GM19351 (cell line): ENCODE measurements at regions not wholly inside any gene's neighbourhood (a gene's known extent, or its start where the extent isn't known, plus 50 kb on each side); places are given as distances from the start of the nearest gene placed in this dataset.

Experiments used
- ATAC-seq: cut with Tn5 transposase; IDR thresholded peaks from one replicate; pipeline ENCODE4 v1.9.1; 2021; ENCODE audit warnings: mild to moderate bottlenecking, moderate library complexity; ENCODE audit not compliant: unreplicated experiment

DNA sequence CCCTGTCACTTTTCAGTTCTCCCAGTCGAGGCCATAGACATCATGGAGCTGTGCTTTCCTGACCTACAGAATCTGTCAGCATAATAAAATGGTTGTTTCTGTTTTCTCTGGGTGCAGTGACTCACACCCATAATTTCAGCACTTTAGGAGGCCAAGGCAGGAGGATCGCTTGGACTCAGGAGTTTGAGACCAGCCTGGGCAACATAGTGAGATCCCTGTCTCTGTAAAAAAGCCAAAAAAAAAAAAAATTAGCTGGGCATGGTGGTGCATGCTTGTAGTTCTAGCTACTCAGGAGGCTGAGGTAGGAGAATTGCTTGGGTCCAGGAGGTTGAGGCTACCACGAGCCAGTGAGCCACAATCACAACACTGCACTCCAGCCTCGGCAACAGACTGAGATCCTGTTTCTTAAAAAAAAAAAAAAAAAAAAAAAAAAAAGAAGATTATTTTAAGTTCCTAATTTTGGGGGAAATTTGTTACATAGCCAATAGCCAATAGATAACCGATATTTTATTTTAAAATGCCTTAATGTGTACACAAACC lies 196.2 kb downstream of the ADSS2 start:
- no peak for ATAC-seq

DNA sequence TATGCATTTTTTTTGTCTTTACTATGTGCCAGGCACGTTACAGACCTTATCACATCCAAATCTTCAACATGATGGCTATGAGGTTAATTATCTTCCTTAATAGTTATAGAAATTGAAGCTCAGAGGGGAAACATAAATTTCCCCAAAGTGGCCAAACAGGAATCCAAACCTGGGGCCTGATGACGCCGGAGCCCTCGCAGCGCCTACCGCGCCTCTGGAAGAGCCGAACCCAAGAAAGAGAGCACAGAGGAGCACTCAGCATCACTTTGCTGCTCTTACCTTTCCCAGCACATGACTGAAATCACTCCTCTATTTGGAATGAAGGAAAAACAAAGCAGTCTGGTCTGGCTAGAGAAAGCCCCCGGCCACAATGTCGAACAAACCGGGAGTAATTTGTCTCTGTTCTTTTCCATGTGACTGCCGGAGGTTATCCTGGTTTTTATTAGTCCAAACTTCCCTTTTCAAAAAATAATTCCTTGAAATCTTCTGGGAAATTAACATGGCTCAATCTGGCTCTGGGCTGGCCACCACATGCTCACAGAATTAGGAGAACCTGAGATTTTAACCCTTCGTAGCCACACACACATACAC lies 195.5 kb downstream of the ADSS2 start:
- ATAC-seq: no peak

DNA sequence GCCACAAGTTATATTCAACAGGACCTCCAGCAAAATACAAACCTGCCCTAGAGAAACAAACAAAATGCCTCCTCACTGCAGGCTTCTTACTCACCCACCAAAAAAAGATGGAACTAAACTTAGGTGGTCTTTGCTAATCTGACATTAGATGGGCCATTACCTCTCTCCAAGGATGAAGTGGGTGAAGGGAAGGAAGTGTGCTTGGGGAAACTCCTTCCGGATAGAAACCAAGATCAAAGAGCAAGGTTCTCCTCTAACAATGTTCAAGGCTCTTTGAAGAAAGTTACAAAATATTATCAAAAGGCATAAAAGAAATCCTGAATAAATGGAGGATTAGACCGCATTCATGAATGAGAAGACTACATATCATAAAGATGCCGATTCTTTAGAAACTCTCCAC lies 187.5 kb downstream of the ADSS2 start:
- no peak for ATAC-seq

DNA sequence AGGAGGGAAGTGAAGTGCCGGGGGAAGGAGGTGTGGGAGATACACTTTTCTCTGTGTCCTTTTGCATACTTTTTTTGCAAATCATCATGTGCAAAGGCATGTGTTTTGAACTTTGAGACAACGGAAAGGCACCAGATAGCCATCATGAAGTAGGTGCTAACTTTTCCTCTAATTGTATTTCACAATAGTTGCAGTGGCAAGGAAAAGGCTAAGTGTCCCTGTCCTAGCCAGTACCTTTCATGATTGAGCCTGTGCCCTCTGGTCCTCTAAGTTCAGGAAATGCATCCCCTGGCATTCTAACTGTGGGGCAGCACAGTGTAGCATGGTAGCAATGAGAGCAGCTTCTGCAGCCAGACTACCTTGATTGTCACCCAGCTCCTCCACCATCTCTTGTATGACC lies 186.2 kb downstream of the ADSS2 start:
- ATAC-seq: no peak

DNA sequence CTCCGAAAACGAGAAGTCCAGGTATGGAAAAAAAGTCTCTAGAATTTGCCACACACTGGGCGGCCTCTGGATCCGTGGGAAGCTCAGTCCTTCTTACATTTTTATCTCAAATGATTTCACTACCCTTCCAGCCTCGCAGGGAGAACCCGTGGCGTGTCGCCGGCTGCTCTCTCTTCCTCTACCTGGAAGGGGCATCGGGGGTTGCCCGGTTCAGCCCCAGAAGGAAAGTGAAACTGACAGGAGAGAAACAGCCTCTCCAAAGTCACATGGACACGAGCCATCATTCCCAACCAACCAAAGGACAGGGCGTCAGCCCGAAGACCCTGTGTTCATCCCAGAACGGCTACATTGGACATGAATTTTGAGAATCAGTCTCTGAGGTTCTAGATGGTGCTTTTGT lies 182.5 kb downstream of the ADSS2 start:
- ATAC-seq: no peak

DNA sequence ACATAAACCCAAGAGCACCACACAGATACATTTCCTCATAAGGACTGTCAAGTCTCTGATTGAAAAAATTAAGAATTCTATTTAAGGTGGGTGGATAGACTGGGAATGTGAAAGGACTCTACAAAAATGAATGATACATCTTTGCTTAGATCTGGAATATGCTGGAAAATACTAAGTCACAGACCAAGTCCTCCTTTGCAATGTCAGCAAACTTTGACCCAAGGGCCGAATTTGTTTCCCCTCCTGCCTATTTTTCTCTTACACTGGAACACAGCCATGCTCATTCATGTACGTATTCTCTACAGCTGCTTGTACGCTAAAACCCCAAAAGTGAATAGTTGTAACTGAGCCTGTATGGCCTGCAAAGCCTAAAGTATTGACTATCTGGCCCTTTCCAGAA lies 180.7 kb downstream of the ADSS2 start:
- no peak for ATAC-seq

DNA sequence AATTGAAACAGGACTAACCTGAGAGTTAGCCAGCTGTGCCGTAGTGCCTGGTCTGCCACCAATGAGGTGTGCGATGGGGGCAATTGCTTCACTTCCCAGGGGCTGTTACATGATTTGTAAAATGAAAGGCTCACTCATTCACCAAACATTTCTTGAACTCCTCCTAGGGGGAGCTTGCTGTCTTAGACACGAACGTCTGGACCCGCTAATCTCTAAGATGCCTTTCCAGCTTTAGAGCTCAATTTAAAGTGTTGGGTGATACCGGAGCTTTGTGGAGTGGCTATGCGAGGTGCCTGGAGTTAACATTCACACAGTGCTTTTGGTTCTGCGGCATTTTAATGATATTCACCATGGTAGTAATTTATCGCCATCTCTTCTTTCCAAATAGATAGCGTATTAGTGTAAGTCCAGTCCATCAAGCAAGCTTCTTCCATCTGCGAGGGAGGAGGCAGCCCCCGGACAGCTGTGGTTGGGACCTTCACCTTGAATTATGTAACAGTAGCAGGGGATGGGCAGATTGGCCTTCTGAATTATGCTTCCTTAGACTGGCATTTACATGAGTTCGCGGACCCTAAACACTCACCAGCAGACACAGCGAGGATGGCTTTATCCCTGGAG lies 179.9 kb downstream of the ADSS2 start:
- no peak for ATAC-seq

DNA sequence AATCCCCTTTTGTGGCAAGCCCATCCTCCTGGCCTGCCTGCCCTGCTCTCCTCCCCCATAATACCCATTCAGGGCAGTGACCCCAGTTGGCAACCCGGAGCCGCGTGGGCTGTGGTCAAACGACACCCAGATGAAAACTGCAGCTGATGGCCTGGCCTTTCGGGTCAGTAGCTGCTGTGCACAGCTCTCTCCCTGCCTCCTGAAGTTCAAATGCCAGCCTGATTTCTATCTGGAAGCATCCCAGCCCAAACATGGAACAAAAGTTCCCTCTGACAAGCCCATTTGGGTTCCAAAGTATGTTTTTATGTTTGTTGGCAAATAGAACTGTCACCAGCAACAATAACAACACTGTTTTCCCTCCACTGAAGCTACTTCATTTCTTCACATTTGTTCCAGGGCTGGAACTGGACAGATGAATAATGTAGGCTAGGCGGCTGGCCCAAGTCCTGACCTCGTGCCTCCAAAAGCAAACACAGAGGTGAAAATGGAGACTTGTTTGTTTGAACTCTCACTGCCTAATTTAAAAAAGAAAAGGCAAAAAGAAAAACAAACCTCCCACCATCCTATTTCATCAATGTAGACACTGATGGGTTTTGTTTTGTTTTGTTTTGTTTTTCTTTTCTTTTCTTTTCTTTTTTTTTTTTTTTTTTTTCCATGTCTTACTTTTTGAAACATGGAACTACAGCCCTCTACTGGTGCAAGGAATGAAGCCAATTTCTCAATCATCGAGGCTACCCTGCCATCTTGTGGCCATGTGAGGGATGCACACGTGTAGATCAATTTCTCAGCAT lies 179.0 kb downstream of the ADSS2 start:
- ATAC-seq: peak; percentile 84

DNA sequence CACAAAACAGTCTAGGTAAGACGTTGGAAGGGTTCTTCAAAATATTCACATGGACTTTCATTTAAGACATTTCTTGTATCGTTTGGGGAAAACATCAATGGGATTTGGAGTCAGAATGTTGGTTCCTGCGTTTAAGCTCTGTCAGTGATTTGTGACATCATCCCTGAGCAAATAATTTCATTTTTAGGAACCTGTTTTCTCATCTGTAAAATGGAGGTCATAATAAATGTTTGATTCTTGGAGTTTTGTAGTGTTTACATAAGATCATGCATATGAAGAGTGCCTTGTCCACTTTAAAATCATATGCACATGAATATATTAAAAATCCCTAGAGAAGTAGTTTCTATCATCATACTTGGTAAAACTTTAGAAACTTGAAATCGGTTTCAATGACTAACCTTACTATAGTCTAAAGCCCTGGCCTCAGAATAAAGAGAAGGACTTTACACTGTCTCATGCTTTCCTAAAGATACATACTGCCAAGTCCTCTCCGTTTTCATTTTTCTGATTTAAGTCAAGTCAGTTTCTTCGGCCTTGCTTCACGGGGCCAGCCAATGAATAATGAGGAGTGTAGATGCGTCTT lies 178.4 kb downstream of the ADSS2 start:
- ATAC-seq: no peak

DNA sequence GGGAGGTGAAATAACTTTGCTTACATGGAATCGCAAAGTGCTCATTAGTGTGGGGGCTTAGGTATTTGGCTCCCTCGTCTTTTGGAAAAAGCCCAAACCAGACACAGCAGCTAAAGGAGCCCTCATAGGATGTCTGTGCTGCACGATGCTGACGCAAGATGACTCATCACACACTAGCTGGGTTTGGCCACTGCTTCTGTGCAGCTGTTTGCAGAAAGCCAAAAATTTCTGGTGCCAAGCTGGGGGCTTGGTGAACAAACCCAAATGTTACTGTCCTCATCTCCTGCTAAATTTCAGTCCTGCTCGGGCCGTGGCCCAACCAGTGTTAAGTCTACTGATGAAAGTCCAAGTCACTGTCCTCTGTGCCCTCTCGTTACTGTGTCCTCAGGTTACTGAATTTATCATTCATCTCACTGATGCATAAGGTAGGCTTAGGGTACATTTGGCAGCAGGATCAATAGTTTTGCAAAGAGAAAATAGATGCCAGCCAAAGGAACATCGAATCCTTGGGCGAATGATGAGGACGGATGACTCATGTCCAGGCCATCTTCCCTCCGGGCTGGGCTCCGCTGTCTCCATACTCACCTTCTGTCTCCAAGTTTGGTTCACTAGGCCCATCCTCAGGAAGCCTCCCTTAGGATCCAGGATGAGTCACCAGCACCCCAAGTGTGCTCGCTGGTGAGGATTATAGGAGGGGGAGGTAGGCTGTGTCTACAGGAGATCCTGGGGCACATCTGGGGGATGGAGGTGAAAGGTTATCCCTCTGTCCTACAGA lies 177.7 kb downstream of the ADSS2 start:
- no peak for ATAC-seq

DNA sequence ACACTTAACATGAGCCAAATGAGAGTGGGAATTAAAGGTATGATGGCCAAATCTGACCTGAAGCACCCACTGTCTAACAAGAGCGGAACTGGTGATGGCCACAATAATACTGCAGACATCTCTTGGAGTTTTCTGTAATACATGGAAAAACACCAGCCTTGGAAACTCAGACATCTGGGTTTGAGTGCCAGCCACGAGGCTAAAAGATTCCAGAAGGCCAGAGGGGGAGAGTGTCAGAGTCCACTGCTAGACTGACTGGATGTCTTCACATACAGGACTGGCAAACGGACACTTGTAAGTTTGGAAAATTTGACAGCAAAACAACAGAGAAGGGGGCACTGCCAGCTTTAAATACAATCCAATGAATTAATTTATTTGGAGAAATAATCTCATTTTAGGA lies 175.1 kb downstream of the ADSS2 start:
- ATAC-seq: no peak

DNA sequence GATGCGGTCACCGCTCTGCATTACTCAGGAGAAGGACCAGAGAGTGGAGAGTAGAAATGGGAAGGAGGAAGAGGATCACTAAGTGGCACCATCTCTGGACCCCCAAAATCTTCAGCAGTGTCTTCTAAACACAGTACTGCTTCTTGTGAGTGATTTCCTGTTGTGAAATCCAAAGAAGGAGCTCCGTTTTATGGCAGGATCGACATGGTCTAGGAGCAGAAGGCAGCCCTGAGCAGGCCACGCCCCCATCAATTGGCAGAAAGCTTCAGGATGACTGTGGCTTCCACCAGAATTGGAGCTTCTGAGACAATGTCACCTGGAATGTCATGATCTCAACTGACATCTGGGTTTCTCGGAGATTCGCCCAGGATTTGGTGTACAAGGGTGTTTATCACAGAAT lies 171.5 kb downstream of the ADSS2 start:
- no peak for ATAC-seq

DNA sequence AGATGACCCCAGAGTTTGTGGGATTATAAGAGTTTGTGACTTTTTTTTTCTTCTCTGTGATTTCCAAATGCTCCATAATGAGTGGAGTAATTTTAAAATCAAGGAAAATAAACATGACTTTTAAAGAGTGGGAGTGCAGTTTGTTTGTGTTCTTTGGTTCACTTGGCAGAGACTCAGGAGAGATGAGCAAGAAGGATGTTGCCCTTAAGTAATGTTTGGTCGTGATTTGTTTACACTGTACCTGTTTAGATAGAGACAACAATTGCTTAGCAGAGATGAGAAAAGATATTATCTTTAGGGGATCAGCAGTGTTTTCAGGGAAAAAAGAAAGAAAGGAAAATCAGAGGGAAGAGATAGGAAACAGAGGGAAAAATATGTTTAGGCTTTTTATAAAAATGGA lies 170.8 kb downstream of the ADSS2 start:
- no peak for ATAC-seq

DNA sequence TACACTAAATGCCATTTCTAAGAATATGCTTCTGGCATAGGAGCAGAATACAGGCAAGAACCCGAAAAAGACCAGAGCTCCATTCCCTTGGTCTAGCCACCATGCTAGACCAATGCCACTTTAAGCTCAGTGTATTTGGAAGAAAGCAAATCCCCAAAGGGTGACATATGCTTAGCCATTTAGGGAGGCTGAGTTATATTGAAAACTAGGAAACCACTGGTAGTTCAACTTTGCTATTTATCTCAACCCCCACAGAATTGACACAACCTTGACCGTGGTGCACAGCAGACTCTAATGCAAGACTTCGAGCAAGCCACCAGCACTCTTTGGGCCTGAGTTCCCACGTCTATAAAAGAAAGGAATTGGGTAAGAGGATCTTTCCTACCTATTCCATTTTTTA lies 167.9 kb downstream of the ADSS2 start:
- no peak for ATAC-seq

DNA sequence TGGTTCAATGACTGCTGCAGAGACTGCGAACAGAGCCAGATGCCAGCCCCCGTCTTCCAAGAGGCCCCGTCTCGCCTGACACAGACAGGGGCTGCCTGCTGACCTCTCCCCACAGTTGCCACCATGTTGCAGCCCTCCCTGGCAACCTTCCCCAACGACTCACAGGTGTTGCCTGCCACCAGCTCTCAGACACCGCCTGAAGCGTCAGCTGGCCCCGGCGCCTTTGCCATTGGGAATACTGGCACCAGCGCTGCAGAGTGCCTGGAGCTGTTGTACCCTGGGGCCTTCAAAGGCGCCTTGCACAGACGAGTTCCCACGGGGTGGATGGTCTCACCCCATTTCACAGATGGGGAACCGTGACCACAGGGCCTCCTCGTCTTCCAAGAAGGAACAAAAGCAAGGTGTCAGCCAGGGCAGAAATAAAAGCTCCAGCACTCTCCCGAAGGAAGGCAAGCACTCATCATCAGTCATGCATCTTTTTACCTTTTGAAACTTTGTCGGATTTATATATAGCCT lies 167.0 kb downstream of the ADSS2 start:
- no peak for ATAC-seq

DNA sequence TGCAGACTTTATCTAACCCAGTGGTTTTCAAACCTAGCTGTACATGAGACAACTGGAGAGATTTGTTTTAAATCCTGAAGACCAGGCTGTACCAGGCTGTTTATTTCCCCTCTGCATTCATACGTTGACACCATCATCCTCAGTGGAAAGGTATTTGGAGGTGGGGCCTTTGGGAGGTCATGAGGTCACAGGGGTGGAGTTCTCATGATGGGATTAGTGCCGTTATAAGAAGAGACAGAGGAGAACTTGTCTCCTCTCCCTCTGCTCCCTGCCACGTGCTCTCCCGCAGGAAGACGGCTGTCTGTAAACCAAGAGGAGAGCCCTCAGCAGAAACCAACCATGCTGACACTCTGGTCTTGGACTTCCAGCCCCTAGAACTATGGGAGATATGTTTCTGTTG lies 165.4 kb downstream of the ADSS2 start:
- no peak for ATAC-seq

DNA sequence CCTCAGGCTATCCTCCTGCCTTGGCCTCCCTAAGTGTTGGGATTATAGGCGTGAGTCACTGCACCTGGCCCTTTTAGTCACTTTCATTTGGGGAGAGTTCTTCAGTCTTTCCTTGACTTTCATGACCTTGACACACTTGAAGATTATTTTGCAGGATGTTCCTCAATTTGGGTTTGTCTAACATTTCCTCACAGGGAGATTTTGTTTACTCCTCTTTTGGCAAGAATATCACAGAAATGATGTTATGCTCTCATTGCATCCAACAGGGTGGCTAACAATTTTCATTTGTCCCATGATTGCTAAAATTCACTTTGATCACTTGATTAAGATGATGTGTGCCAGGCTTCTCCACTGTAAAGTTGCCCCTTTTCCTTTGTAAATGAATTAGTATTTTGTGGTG lies 164.0 kb downstream of the ADSS2 start:
- no peak for ATAC-seq

DNA sequence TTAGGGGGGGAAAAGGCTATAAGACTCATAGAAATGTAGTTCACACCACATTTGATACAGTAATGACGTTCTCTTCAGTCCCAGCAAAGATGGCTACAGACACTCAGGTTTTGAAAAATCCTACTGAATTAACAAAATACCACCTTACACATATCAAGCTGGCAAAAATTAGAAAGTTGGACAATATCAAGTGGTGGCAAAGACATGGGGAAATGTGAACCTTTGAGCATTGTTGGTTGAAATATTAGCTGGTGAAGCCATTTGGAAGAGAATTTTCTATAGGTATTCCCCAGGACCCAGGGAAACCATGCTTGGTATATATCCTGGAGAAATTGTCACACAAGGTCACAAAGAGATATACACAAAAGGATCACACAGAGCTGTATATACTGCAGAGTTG lies 163.0 kb downstream of the ADSS2 start:
- no peak for ATAC-seq

DNA sequence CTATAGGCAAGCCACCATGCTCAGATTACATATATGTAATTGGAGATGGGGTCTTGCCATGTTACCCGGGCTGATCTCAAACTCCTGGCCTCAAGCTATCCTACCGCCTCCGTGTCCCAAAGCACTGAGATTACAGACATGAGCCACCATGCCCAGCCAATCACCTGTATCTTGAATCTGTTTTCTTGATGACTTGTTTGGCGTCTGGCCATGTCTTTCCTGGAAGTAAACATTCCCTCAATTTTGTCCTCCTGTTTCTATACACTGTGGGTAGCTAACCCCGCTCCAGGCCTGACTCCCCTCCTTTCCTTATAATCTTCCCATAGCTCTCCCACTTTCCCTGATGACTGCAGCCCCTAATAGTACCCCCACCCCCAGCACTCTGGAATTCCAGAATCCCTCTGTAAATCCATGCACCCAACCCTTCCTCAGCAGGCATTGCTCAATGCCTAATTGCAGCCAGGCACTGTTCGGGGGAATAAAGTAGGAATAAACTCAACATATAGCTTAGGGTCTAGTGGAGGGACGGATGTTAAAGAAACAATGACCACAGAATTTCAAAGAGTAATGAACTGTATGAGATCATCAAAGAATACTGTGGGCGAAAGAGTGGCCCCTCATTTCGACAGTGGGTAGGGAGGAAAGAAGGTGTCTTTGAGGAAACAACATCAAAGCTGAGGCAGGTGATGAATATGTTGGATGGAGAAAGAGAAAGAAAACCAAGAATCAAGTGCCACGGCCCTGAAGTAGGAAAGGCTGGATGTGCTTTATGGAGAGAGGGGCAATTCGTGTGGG lies 161.5 kb downstream of the ADSS2 start:
- ATAC-seq: no peak
